ENCODE measurements at regions not wholly inside any gene's neighbourhood (a gene's known extent, or its start where the extent isn't known, plus 50 kb on each side); places are given as distances from the start of the nearest gene placed in this dataset.

GRCh38 chr15:70244978-70245542, 147.3 kb upstream of the TLE3 start:
- H3K9ac ChIP-seq (ENCODE audit: low read length): no peak overlapping the region
- no peaks in the 10 kb centered on the region for H3K79me2 ChIP-seq (ENCODE audit: insufficient read depth, low read length)
- intact Hi-C loops (cut with micrococcal nuclease): no loop called here
- no peaks in the 10 kb centered on the region for H3K9me3 ChIP-seq (ENCODE audit: control insufficient read depth in 1 of 2, insufficient read depth in 1 of 2, low read depth in 1 of 2, low read length in 2 of 2)
- H2AFZ ChIP-seq (ENCODE audit: low read depth, low read length, poor library complexity, severe bottlenecking): no peak overlapping the region
- no peak overlapping the region for H3K4me3 ChIP-seq (replicated peaks in 1 of 2; ENCODE audit: low read depth in 1 of 2, low read length in 2 of 2)
- H3K27me3 ChIP-seq (ENCODE audit: insufficient read depth, low read length): no peaks in the 10 kb centered on the region
- no peak overlapping the region; the same call in 1 of the 2 replicates for H3K4me2 ChIP-seq (ENCODE audit: low read length)
- H4K20me1 ChIP-seq (ENCODE audit: insufficient read depth): no peaks in the 10 kb centered on the region
- H3K9me2 ChIP-seq (ENCODE audit: insufficient read depth): no peaks in the 10 kb centered on the region
- ChIA-PET RAD21 (ENCODE audit: low non-redundant PET in 1 of 2, low total read pairs in 2 of 2, uncharacterized antibody in 2 of 2, unreplicated experiment in 2 of 2) (no interaction called here), CTCF (no interaction called here), POLR2A (no interaction called here)
- TF ChIP-seq SRF (IDR thresholded peaks at IDR 0.05; ENCODE audit: low read depth): no peak
- no peak for TF ChIP-seq CEBPB (IDR thresholded peaks at IDR 0.05; ENCODE audit: low read depth)
- TF ChIP-seq POLR2AphosphoS5 (IDR thresholded peaks at IDR 0.05; ENCODE audit: low read depth, low read length): no peak
- TF ChIP-seq EZH2phosphoT487 (IDR thresholded peaks at IDR 0.05; ENCODE audit: borderline replicate concordance): no peak
- TF ChIP-seq, protein P1, sequence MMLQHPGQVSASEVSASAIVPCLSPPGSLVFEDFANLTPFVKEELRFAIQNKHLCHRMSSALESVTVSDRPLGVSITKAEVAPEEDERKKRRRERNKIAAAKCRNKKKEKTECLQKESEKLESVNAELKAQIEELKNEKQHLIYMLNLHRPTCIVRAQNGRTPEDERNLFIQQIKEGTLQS (IDR thresholded peaks at IDR 0.05): no peak
- TF ChIP-seq JUND (IDR thresholded peaks at IDR 0.05): no peak
- no peak for TF ChIP-seq ZBTB33 (IDR thresholded peaks at IDR 0.05; ENCODE audit: extremely low read depth, insufficient replicate concordance, low read length)
- no peak for TF ChIP-seq EGR1 (IDR thresholded peaks at IDR 0.05; ENCODE audit: low read depth)
- TF ChIP-seq SP1 (IDR thresholded peaks at IDR 0.05; ENCODE audit: low read depth): no peak
- no peak for TF ChIP-seq ZNF274 (IDR thresholded peaks at IDR 0.05; ENCODE audit: low read depth, low read length)
- TF ChIP-seq, protein P2, sequence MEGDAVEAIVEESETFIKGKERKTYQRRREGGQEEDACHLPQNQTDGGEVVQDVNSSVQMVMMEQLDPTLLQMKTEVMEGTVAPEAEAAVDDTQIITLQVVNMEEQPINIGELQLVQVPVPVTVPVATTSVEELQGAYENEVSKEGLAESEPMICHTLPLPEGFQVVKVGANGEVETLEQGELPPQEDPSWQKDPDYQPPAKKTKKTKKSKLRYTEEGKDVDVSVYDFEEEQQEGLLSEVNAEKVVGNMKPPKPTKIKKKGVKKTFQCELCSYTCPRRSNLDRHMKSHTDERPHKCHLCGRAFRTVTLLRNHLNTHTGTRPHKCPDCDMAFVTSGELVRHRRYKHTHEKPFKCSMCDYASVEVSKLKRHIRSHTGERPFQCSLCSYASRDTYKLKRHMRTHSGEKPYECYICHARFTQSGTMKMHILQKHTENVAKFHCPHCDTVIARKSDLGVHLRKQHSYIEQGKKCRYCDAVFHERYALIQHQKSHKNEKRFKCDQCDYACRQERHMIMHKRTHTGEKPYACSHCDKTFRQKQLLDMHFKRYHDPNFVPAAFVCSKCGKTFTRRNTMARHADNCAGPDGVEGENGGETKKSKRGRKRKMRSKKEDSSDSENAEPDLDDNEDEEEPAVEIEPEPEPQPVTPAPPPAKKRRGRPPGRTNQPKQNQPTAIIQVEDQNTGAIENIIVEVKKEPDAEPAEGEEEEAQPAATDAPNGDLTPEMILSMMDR (IDR thresholded peaks at IDR 0.05 in 2 of 3, conservative IDR thresholded peaks at IDR 0.05 in 1 of 3; ENCODE audit: borderline replicate concordance in 1 of 3, insufficient read depth in 1 of 3, low read depth in 2 of 3, low read length in 2 of 3): no peak
- TF ChIP-seq, protein P3, sequence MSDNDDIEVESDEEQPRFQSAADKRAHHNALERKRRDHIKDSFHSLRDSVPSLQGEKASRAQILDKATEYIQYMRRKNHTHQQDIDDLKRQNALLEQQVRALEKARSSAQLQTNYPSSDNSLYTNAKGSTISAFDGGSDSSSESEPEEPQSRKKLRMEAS (IDR thresholded peaks at IDR 0.05): no peak
- no peak for TF ChIP-seq ELF1 (IDR thresholded peaks at IDR 0.05; ENCODE audit: borderline replicate concordance, low read depth)
- TF ChIP-seq TCF7L2 (IDR thresholded peaks at IDR 0.05; ENCODE audit: borderline replicate concordance, extremely low read depth, insufficient read depth, insufficient read length): no peak
- no peak for TF ChIP-seq EZH2 (IDR thresholded peaks at IDR 0.05)
- TF ChIP-seq YY1 (IDR thresholded peaks at IDR 0.05; ENCODE audit: extremely low read depth, insufficient replicate concordance, low read depth, low read length): no peak
- TF ChIP-seq ZFX (IDR thresholded peaks at IDR 0.05): no peak
- TF ChIP-seq POLR2A (IDR thresholded peaks at IDR 0.05; ENCODE audit: borderline replicate concordance, extremely low read depth, insufficient read depth, insufficient read length): no peak
- TF ChIP-seq, protein P4, sequence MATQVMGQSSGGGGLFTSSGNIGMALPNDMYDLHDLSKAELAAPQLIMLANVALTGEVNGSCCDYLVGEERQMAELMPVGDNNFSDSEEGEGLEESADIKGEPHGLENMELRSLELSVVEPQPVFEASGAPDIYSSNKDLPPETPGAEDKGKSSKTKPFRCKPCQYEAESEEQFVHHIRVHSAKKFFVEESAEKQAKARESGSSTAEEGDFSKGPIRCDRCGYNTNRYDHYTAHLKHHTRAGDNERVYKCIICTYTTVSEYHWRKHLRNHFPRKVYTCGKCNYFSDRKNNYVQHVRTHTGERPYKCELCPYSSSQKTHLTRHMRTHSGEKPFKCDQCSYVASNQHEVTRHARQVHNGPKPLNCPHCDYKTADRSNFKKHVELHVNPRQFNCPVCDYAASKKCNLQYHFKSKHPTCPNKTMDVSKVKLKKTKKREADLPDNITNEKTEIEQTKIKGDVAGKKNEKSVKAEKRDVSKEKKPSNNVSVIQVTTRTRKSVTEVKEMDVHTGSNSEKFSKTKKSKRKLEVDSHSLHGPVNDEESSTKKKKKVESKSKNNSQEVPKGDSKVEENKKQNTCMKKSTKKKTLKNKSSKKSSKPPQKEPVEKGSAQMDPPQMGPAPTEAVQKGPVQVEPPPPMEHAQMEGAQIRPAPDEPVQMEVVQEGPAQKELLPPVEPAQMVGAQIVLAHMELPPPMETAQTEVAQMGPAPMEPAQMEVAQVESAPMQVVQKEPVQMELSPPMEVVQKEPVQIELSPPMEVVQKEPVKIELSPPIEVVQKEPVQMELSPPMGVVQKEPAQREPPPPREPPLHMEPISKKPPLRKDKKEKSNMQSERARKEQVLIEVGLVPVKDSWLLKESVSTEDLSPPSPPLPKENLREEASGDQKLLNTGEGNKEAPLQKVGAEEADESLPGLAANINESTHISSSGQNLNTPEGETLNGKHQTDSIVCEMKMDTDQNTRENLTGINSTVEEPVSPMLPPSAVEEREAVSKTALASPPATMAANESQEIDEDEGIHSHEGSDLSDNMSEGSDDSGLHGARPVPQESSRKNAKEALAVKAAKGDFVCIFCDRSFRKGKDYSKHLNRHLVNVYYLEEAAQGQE (IDR thresholded peaks at IDR 0.05; ENCODE audit: low read depth): no peak
- TF ChIP-seq FOSL1 (IDR thresholded peaks at IDR 0.05; ENCODE audit: low read depth): no peak
- no TSS peak for BruUV-seq (replicated peaks)
- ATAC-seq (no peak), DNase-seq (ENCODE audit: low read depth, low spot score) (no peak)
- no peaks in the 10 kb centered on the region for H3K36me3 ChIP-seq (ENCODE audit: control insufficient read depth in 1 of 2, insufficient read depth in 2 of 2, low read length in 2 of 2)
- H3K27ac ChIP-seq (ENCODE audit: low read depth, low read length): no peak overlapping the region
- peaks cover 15 to 41% of the 10 kb centered on the region in 2 experiments for H3K4me1 ChIP-seq (ENCODE audit: control insufficient read depth in 1 of 2, insufficient read depth in 2 of 2, low read length in 2 of 2)
